NCI-H146 treated with DMSO at 0.1 percent for 48 hours (cell line): ENCODE measurements at regions not wholly inside any gene's neighbourhood (a gene's known extent, or its start where the extent isn't known, plus 50 kb on each side); places are given as distances from the start of the nearest gene placed in this dataset.
"Not testable (repeated sequence)": the region's sequence is repeated elsewhere in the genome, so short reads cannot be mapped to it uniquely, and the experiment has no call there.

Experiments
- DNase-seq: peaks from one replicate; lab custom pipeline; 2025; ENCODE audit not compliant: unreplicated experiment; lab: John Stamatoyannopoulos, UW

- no peak for DNase-seq
Measured at GRCh38 chr5:84885485-84886258, 501.0 kb upstream of the EDIL3 start.

GRCh38 chr5:84881737-84882136, 497.1 kb upstream of the EDIL3 start:
- DNase-seq: no peak

- DNase-seq: no peak
Measured at GRCh38 chr5:84874196-84874595, 489.5 kb upstream of the EDIL3 start.

- DNase-seq: no peak
Measured at GRCh38 chr5:84872768-84873167, 488.1 kb upstream of the EDIL3 start.

GRCh38 chr5:84870369-84870768, 485.7 kb upstream of the EDIL3 start:
- no peak for DNase-seq

- DNase-seq: no peak
Measured at GRCh38 chr5:84869675-84870074, 485.0 kb upstream of the EDIL3 start.

GRCh38 chr5:84863936-84864335, 479.3 kb upstream of the EDIL3 start:
- DNase-seq: not testable (repeated sequence)

GRCh38 chr5:84863020-84863419, 478.3 kb upstream of the EDIL3 start:
- no peak for DNase-seq

GRCh38 chr5:84862132-84862531, 477.5 kb upstream of the EDIL3 start:
- no peak for DNase-seq

GRCh38 chr5:84861306-84861705, 476.6 kb upstream of the EDIL3 start:
- DNase-seq: no peak

GRCh38 chr5:84859056-84859455, 474.4 kb upstream of the EDIL3 start:
- DNase-seq: no peak

GRCh38 chr5:84831701-84832100, 447.0 kb upstream of the EDIL3 start:
- DNase-seq: no peak

- no peak for DNase-seq
Measured at GRCh38 chr5:84830265-84830664, 445.6 kb upstream of the EDIL3 start.

GRCh38 chr5:84825606-84826005, 440.9 kb upstream of the EDIL3 start:
- DNase-seq: no peak

GRCh38 chr5:84821924-84822323, 437.2 kb upstream of the EDIL3 start:
- DNase-seq: no peak

- no peak for DNase-seq
Measured at GRCh38 chr5:84817953-84818352, 433.3 kb upstream of the EDIL3 start.

- no peak for DNase-seq
Measured at GRCh38 chr5:84816746-84817547, 432.3 kb upstream of the EDIL3 start.

GRCh38 chr5:84816160-84816559, 431.5 kb upstream of the EDIL3 start:
- no peak for DNase-seq

- no peak for DNase-seq
Measured at GRCh38 chr5:84805473-84805872, 420.8 kb upstream of the EDIL3 start.

GRCh38 chr5:84796399-84796798, 411.7 kb upstream of the EDIL3 start:
- no peak for DNase-seq

- DNase-seq: no peak
Measured at GRCh38 chr5:84794486-84795035, 409.9 kb upstream of the EDIL3 start.

- no peak for DNase-seq
Measured at GRCh38 chr5:84791730-84792129, 407.1 kb upstream of the EDIL3 start.
